Thymus (tissue), 11 donors: ENCODE measurements at regions not wholly inside any gene's neighbourhood (a gene's known extent, or its start where the extent isn't known, plus 50 kb on each side); places are given as distances from the start of the nearest gene placed in this dataset.

Experiments
- DNase-seq, 9 donors: peaks; one replicate each; pipeline ENCODE4 v3.0.0-alpha.2; 2013; ENCODE audit warnings: low spot score in 9 of 9, low read depth in 6 of 9, missing footprints in 1 of 9
- H3K27ac ChIP-seq, 2 donors: one replicate each; pipeline ENCODE4 v1.5.1; 2013; ENCODE audit warnings: control low read depth in 1 of 2, low read depth in 1 of 2, low read length in 1 of 2, mild to moderate bottlenecking in 1 of 2, moderate library complexity in 1 of 2
- H3K27me3 ChIP-seq, 2 donors: one replicate each; pipeline ENCODE4 v1.5.1; 2013; ENCODE audit warnings: low read length in 1 of 2; ENCODE audit not compliant: control insufficient read depth in 2 of 2, insufficient read depth in 1 of 2
- H3K36me3 ChIP-seq, 2 donors: one replicate each; pipeline ENCODE4 v1.5.1; 2013; ENCODE audit warnings: low read length in 1 of 2, mild to moderate bottlenecking in 1 of 2, moderate library complexity in 1 of 2; ENCODE audit not compliant: control insufficient read depth in 2 of 2, insufficient read depth in 2 of 2
- H3K4me1 ChIP-seq, 2 donors: one replicate each; pipeline ENCODE4 v1.5.1; 2013; ENCODE audit warnings: low read length in 2 of 2; ENCODE audit not compliant: control insufficient read depth in 2 of 2, insufficient read depth in 2 of 2
- H3K4me3 ChIP-seq, 2 donors: one replicate each; pipeline ENCODE4 v1.5.1; 2013; ENCODE audit warnings: low read length in 2 of 2, control low read depth in 1 of 2, mild to moderate bottlenecking in 1 of 2
- H3K9me3 ChIP-seq, 2 donors: one replicate each; pipeline ENCODE4 v1.5.1; 2013; ENCODE audit warnings: low read length in 1 of 2, mild to moderate bottlenecking in 1 of 2; ENCODE audit not compliant: control insufficient read depth in 2 of 2, insufficient read depth in 1 of 2
- WGBS: extraction: QIAGEN DNeasy Blood & Tissue Kit; methylation state at CpG from one replicate; pipeline ENCODE4 v1.1.7; 2013; 5-methylcytosine and 5-hydroxymethylcytosine counted together
- donor health status: healthy.

GRCh38 chr13:104584481-104584880, 1518.3 kb upstream of the SLC10A2 start:
- H3K9me3 ChIP-seq = no peaks in the 10 kb centered on the region
- no peak for DNase-seq
- H3K4me1 ChIP-seq = peaks cover 0 to 5% of the 10 kb centered on the region in 2 donors
- H3K27ac ChIP-seq = no peak overlapping the region
- 99% methylated on average over 1 of the region's 1 CpG for WGBS
- H3K36me3 ChIP-seq = no peaks in the 10 kb centered on the region
- no peaks in the 10 kb centered on the region for H3K27me3 ChIP-seq
- H3K4me3 ChIP-seq = no peak overlapping the region

GRCh38 chr13:104580931-104581330, 1514.7 kb upstream of the SLC10A2 start:
- no peak for DNase-seq
- no peaks in the 10 kb centered on the region for H3K9me3 ChIP-seq
- no peaks in the 10 kb centered on the region for H3K36me3 ChIP-seq
- H3K4me3 ChIP-seq = no peak overlapping the region
- H3K4me1 ChIP-seq = peaks cover 0 to 1% of the 10 kb centered on the region in 2 donors
- no peaks in the 10 kb centered on the region for H3K27me3 ChIP-seq
- no peak overlapping the region for H3K27ac ChIP-seq
- 95% methylated on average over 2 of the region's 2 CpGs for WGBS

- no peaks in the 10 kb centered on the region for H3K36me3 ChIP-seq
- H3K27ac ChIP-seq = no peak overlapping the region
- no peaks in the 10 kb centered on the region for H3K27me3 ChIP-seq
- H3K4me1 ChIP-seq = peaks cover 0 to 5% of the 10 kb centered on the region in 2 donors
- no peaks in the 10 kb centered on the region for H3K9me3 ChIP-seq
- DNase-seq = no peak
- 96% methylated on average over 4 of the region's 4 CpGs for WGBS
- H3K4me3 ChIP-seq = no peak overlapping the region
Observed at GRCh38 chr13:104577071-104577815, 1511.0 kb upstream of the SLC10A2 start.

- H3K4me1 ChIP-seq = peaks cover 2 to 20% of the 10 kb centered on the region in 2 donors
- 53% methylated on average over 2 of the region's 2 CpGs for WGBS
- H3K27me3 ChIP-seq = no peaks in the 10 kb centered on the region
- H3K9me3 ChIP-seq = no peaks in the 10 kb centered on the region
- H3K27ac ChIP-seq = no peak overlapping the region
- H3K36me3 ChIP-seq = no peaks in the 10 kb centered on the region
- DNase-seq = peak in 1 of 9 donors; percentile 7
- H3K4me3 ChIP-seq = no peak overlapping the region
Observed at GRCh38 chr13:104571893-104572229, 1505.6 kb upstream of the SLC10A2 start.

- WGBS = 52% methylated on average over 12 of the region's 12 CpGs
- no peaks in the 10 kb centered on the region for H3K27me3 ChIP-seq
- peak; percentile 16 to 75 (median 45) for DNase-seq
- H3K9me3 ChIP-seq = no peaks in the 10 kb centered on the region
- H3K36me3 ChIP-seq = no peaks in the 10 kb centered on the region
- no peak overlapping the region for H3K27ac ChIP-seq
- H3K4me3 ChIP-seq = no peak overlapping the region
- peaks cover 2 to 20% of the 10 kb centered on the region in 2 donors for H3K4me1 ChIP-seq
Observed at GRCh38 chr13:104571161-104571892, 1505.1 kb upstream of the SLC10A2 start.

- Histone ChIP-seq H3K27me3 (no peaks in the 10 kb centered on the region), H3K36me3 (no peaks in the 10 kb centered on the region), H3K9me3 (no peaks in the 10 kb centered on the region), H3K27ac (no peak overlapping the region), H3K4me3 (no peak overlapping the region), H3K4me1 (peaks cover 2 to 14% of the 10 kb centered on the region in 2 donors)
- WGBS = 83% methylated on average over 5 of the region's 5 CpGs
- DNase-seq = peak in 2 of 9 donors; percentile 8 to 14
Observed at GRCh38 chr13:104567114-104567513, 1500.9 kb upstream of the SLC10A2 start.

- Histone ChIP-seq H3K27ac (no peak overlapping the region), H3K4me3 (no peak overlapping the region), H3K36me3 (no peaks in the 10 kb centered on the region), H3K27me3 (no peaks in the 10 kb centered on the region), H3K4me1 (peaks cover 0 to 3% of the 10 kb centered on the region in 2 donors), H3K9me3 (no peaks in the 10 kb centered on the region)
- 96% methylated on average over 4 of the region's 4 CpGs for WGBS
- DNase-seq = no peak
Observed at GRCh38 chr13:104565888-104566287, 1499.7 kb upstream of the SLC10A2 start.

- H3K9me3 ChIP-seq = peaks cover 0 to 3% of the 10 kb centered on the region in 2 donors
- H3K27ac ChIP-seq = no peak overlapping the region
- no peaks in the 10 kb centered on the region for H3K27me3 ChIP-seq
- no peaks in the 10 kb centered on the region for H3K4me1 ChIP-seq
- no peak for DNase-seq
- WGBS = 99% methylated on average over 1 of the region's 1 CpG
- no peak overlapping the region for H3K4me3 ChIP-seq
- no peaks in the 10 kb centered on the region for H3K36me3 ChIP-seq
Observed at GRCh38 chr13:104553896-104554295, 1487.7 kb upstream of the SLC10A2 start.

- Histone ChIP-seq H3K9me3 (peaks cover 0 to 3% of the 10 kb centered on the region in 2 donors), H3K27ac (no peak overlapping the region), H3K4me1 (no peaks in the 10 kb centered on the region), H3K36me3 (no peaks in the 10 kb centered on the region), H3K4me3 (no peak overlapping the region), H3K27me3 (no peaks in the 10 kb centered on the region)
- DNase-seq = no peak
- WGBS = 91% methylated on average over 3 of the region's 3 CpGs
Observed at GRCh38 chr13:104553186-104553585, 1487.0 kb upstream of the SLC10A2 start.
